H1 (cell line): ENCODE measurements at regions not wholly inside any gene's neighbourhood (a gene's known extent, or its start where the extent isn't known, plus 50 kb on each side); places are given as distances from the start of the nearest gene placed in this dataset.

Experiments
- CTCF ChIA-PET: fragments of 300-600 bp; sonication (Branson Sonifier 250); formaldehyde crosslinking; loops from one replicate; lab custom pipeline; 2021; ENCODE audit not compliant: partially characterized antibody; lab: Charles Lee
- POLR2A ChIA-PET: fragments of 300-600 bp; sonication (Branson Sonifier 250); formaldehyde crosslinking; loops from one replicate; lab custom pipeline; 2021; ENCODE audit warnings: inconsistent platforms; ENCODE audit not compliant: partially characterized antibody; lab: Charles Lee
- DNase-seq, 2 experiments: peaks; one replicate each; pipeline versions ENCODE4 v3.0.0 to v3.0.0-alpha.2; 2010 to 2022; ENCODE audit warnings: low spot score in 2 of 2, low read depth in 1 of 2, mixed read lengths in 1 of 2
- FAIRE-seq: peaks from 2 replicates; lab custom pipeline; 2011; peaks lifted over from hg19 to GRCh38; lab: Jason Lieb, UNC
- H2AFZ ChIP-seq: 2 replicates; pipeline ENCODE4 v1.8.1; 2012; ENCODE audit warnings: low read length, inconsistent platforms
- H2AK5ac ChIP-seq: 2 replicates; pipeline ENCODE4 v1.6.1; 2013; ENCODE audit warnings: low read depth, low read length
- H2BK120ac ChIP-seq: replicated peaks from 2 replicates; pipeline ENCODE3; 2013; ENCODE audit warnings: low read depth, low read length, inconsistent platforms
- H2BK12ac ChIP-seq: 2 replicates; pipeline ENCODE4 v1.6.1; 2013; ENCODE audit warnings: low read depth, low read length
- H2BK15ac ChIP-seq: 2 replicates; pipeline ENCODE4 v1.6.1; 2013; ENCODE audit warnings: low read length
- H2BK20ac ChIP-seq: 2 replicates; pipeline ENCODE4 v1.6.1; 2013; ENCODE audit warnings: low read length
- H2BK5ac ChIP-seq: 2 replicates; pipeline ENCODE4 v1.6.1; 2013; ENCODE audit warnings: low read depth, low read length
- H3K14ac ChIP-seq: 2 replicates; pipeline ENCODE4 v1.6.1; 2013; ENCODE audit warnings: inconsistent platforms; ENCODE audit not compliant: insufficient read length
- H3K18ac ChIP-seq: 2 replicates; pipeline ENCODE4 v1.6.1; 2013; ENCODE audit warnings: low read length; ENCODE audit errors: extremely low read depth
- H3K23ac ChIP-seq: 2 replicates; pipeline ENCODE4 v1.6.1; 2013; ENCODE audit warnings: inconsistent platforms; ENCODE audit not compliant: insufficient read length
- H3K23me2 ChIP-seq: 2 replicates; pipeline ENCODE4 v1.6.1; 2013; ENCODE audit warnings: low read depth, low read length
- H3K27ac ChIP-seq: 2 replicates; pipeline ENCODE4 v1.6.1; 2011; ENCODE audit warnings: low read depth, low read length, inconsistent platforms
- H3K27me3 ChIP-seq, 4 experiments: replicated peaks in 1 of 4; 1 replicate in 1 of 4; 2 replicates in 3 of 4; pipeline versions ENCODE4 v1.6.1 to v1.8.1; 2011 to 2013; ENCODE audit warnings: low read length in 3 of 4, mild to moderate bottlenecking in 3 of 4, inconsistent platforms in 2 of 4, mixed read lengths in 2 of 4, moderate library complexity in 1 of 4; ENCODE audit not compliant: control insufficient read depth in 3 of 4, insufficient read depth in 3 of 4; ENCODE audit errors: extremely low read depth in 1 of 4
- H3K36me3 ChIP-seq, 4 experiments: 2 replicates each; pipeline versions ENCODE4 v1.6.1 to v1.8.1; 2011 to 2013; ENCODE audit warnings: mild to moderate bottlenecking in 4 of 4, low read length in 3 of 4, moderate library complexity in 2 of 4, control low read depth in 1 of 4, inconsistent platforms in 1 of 4; ENCODE audit not compliant: insufficient read depth in 4 of 4, control insufficient read depth in 2 of 4
- H3K4ac ChIP-seq: replicated peaks from 2 replicates; pipeline ENCODE3; 2013; ENCODE audit warnings: low read length, low read depth, mixed read lengths, inconsistent platforms; ENCODE audit not compliant: insufficient read length
- H3K4me1 ChIP-seq, 4 experiments: replicated peaks in 1 of 4; 1 replicate in 1 of 4; 2 replicates in 3 of 4; pipeline versions ENCODE4 v1.6.1 to v1.8.1; 2011 to 2013; ENCODE audit warnings: low read length in 3 of 4, inconsistent platforms in 2 of 4, mixed read lengths in 1 of 4; ENCODE audit not compliant: insufficient read depth in 4 of 4, control insufficient read depth in 3 of 4
- H3K4me2 ChIP-seq, 2 experiments: 2 replicates each; pipeline versions ENCODE4 v1.6.1 to v1.8.1; 2011 to 2013; ENCODE audit warnings: low read depth in 2 of 2, low read length in 2 of 2, control low read depth in 1 of 2, inconsistent platforms in 1 of 2, mild to moderate bottlenecking in 1 of 2; ENCODE audit not compliant: insufficient read depth in 1 of 2
- H3K4me3 ChIP-seq, 4 experiments: fragments of 200-600, 300-600 bp in 1 of 4; sonication (generic), shearing (Covaris generic), sonication (Bioruptor Twin) in 1 of 4; 2 replicates each; pipeline versions ENCODE4 v1.5.1 to v1.8.1; 2011 to 2016; ENCODE audit warnings: low read length in 4 of 4, low read depth in 3 of 4, control low read depth in 2 of 4, inconsistent platforms in 2 of 4, mild to moderate bottlenecking in 2 of 4, mixed read lengths in 1 of 4, moderate library complexity in 1 of 4; ENCODE audit not compliant: insufficient read depth in 2 of 4; ENCODE audit errors: extremely low read depth in 1 of 4
- H3K56ac ChIP-seq: replicated peaks from 2 replicates; pipeline ENCODE3; 2013; ENCODE audit warnings: low read depth, mild to moderate bottlenecking, mixed read lengths, low read length, inconsistent platforms; ENCODE audit not compliant: insufficient read length
- H3K79me1 ChIP-seq: 2 replicates; pipeline ENCODE4 v1.6.1; 2013; ENCODE audit warnings: low read depth, low read length, control low read depth
- H3K79me2 ChIP-seq, 2 experiments: 2 replicates each; pipeline versions ENCODE4 v1.6.1 to v1.8.1; 2012 to 2013; ENCODE audit warnings: low read length in 2 of 2, mild to moderate bottlenecking in 2 of 2, inconsistent platforms in 1 of 2; ENCODE audit not compliant: insufficient read depth in 2 of 2, control insufficient read depth in 1 of 2
- H3K9ac ChIP-seq, 4 experiments: replicated peaks in 1 of 4; 1 replicate in 1 of 4; 2 replicates in 3 of 4; pipeline versions ENCODE4 v1.6.1 to v1.8.1; 2011 to 2013; ENCODE audit warnings: low read depth in 3 of 4, low read length in 3 of 4, control low read depth in 2 of 4, mild to moderate bottlenecking in 2 of 4, moderate library complexity in 2 of 4, inconsistent platforms in 1 of 4; ENCODE audit errors: extremely low read depth in 1 of 4
- H3K9me3 ChIP-seq, 2 experiments: 2 replicates each; pipeline versions ENCODE4 v1.6.1 to v1.8.1; 2012 to 2013; ENCODE audit warnings: mild to moderate bottlenecking in 2 of 2, moderate library complexity in 2 of 2, control low read depth in 1 of 2, inconsistent platforms in 1 of 2, low read depth in 1 of 2, low read length in 1 of 2, mixed read lengths in 1 of 2; ENCODE audit not compliant: insufficient read depth in 2 of 2
- H4K20me1 ChIP-seq, 2 experiments: replicated peaks in 1 of 2; 2 replicates each; pipeline versions ENCODE3 to v1.8.1; 2011 to 2013; ENCODE audit warnings: inconsistent platforms in 2 of 2, low read length in 2 of 2, mild to moderate bottlenecking in 1 of 2; ENCODE audit not compliant: insufficient read depth in 2 of 2, control insufficient read depth in 1 of 2
- H4K5ac ChIP-seq: 2 replicates; pipeline ENCODE4 v1.6.1; 2013; ENCODE audit warnings: low read length, low read depth, mixed read lengths, inconsistent platforms; ENCODE audit not compliant: insufficient read length
- H4K8ac ChIP-seq: 2 replicates; pipeline ENCODE4 v1.8.0; 2013; ENCODE audit warnings: mild to moderate bottlenecking, moderate library complexity, low read length, inconsistent platforms; ENCODE audit not compliant: insufficient read depth; ENCODE audit errors: extremely low read depth
- H4K91ac ChIP-seq: replicated peaks from 2 replicates; pipeline ENCODE3; 2013; ENCODE audit warnings: low read length, mixed read lengths, inconsistent platforms; ENCODE audit not compliant: insufficient read length
- ASH2L ChIP-seq: fragments of 200-600, 300-600 bp; sonication (generic); IDR thresholded peaks from one replicate; pipeline ENCODE4 v1.7.1; 2017; ENCODE audit warnings: low read length
- POU5F1 ChIP-seq: IDR thresholded peaks from 2 replicates; pipeline ENCODE4 v1.6.1; 2011; ENCODE audit warnings: low read depth, mild to moderate bottlenecking, low read length, moderate library complexity
- RXRA ChIP-seq: IDR thresholded peaks from 2 replicates; pipeline ENCODE4 v1.6.1; 2011; ENCODE audit warnings: low read depth, mild to moderate bottlenecking, low read length, moderate library complexity; ENCODE audit not compliant: insufficient read depth
- SIN3A ChIP-seq, 2 experiments: IDR thresholded peaks in 1 of 2; conservative IDR thresholded peaks in 1 of 2; 2 replicates each; pipeline ENCODE4 v1.6.1; 2011 to 2012; ENCODE audit warnings: low read length in 2 of 2, improper control_type of control experiment in 1 of 2, low read depth in 1 of 2, mild to moderate bottlenecking in 1 of 2
- SP1 ChIP-seq: IDR thresholded peaks from 2 replicates; pipeline ENCODE4 v1.6.1; 2011; ENCODE audit warnings: low read depth, low read length
- TAF7 ChIP-seq: optimal IDR thresholded peaks from 2 replicates; pipeline ENCODE3; 2011; ENCODE audit warnings: low read depth, mild to moderate bottlenecking, inconsistent platforms, low read length, moderate library complexity, borderline replicate concordance
- TEAD4 ChIP-seq: IDR thresholded peaks from 2 replicates; pipeline ENCODE4 v1.6.1; 2012; ENCODE audit warnings: low read depth, low read length, inconsistent platforms, mixed read lengths

DNA sequence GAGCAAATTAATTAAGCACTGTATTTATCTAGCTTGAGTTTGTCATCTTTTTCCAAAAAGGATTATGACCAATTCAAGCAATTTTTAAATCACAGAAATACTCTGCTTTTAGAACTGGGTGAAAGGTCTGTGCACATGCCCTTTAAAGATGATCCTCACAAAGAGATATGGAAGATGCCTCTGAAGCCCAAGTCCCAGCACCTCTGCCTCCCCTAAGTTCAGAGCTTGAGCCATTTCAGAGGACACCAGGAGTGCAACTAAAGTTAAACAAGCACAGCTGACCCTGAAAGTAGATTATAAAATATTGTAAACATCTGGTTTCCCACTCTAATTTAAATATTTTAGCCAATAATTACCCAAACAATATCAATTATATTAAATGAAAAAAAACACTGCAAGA lies 139.5 kb upstream of the BEND6 start:
- ChIA-PET POLR2A (interaction anchor here (1.0 to 1.2 kb wide), 2 partner anchors 9 to 26 kb away, joined by 3 to 4 read pairs; no protein-coding TSS in a partner anchor), CTCF (interaction anchor here (0.7 to 2.0 kb wide), 4 partner anchors 36 to 58 kb away, joined by 3 to 9 read pairs (median 4); no protein-coding TSS in a partner anchor)
- Histone ChIP-seq H3K79me1 (no peaks in the 10 kb centered on the region), H3K79me2 (peaks cover 0 to 94% of the 10 kb centered on the region in 2 experiments; a peak in 3 of 4 replicates), H3K4me2 (no peak overlapping the region), H3K4me1 (no peaks in the 10 kb centered on the region; a peak in 1 of 7 replicates), H4K8ac (no peak overlapping the region), H3K14ac (no peak overlapping the region), H2AK5ac (no peak overlapping the region), H3K23ac (no peak overlapping the region), H2BK120ac (no peak overlapping the region), H3K18ac (no peak overlapping the region), H3K36me3 (no peaks in the 10 kb centered on the region), H3K4me3 (no peak overlapping the region), H3K27ac (no peak overlapping the region), H4K5ac (no peak overlapping the region), H3K23me2 (no peaks in the 10 kb centered on the region), H2BK20ac (no peak overlapping the region), H3K27me3 (no peaks in the 10 kb centered on the region), H2AFZ (no peak overlapping the region), H2BK5ac (no peak overlapping the region), H3K4ac (no peak overlapping the region), H3K9ac (no peak overlapping the region), H3K56ac (no peak overlapping the region), H4K20me1 (peaks cover 0 to 3% of the 10 kb centered on the region in 2 experiments), H3K9me3 (no peaks in the 10 kb centered on the region), H4K91ac (no peak overlapping the region), H2BK15ac (no peak overlapping the region), H2BK12ac (no peak overlapping the region)
- no peak for FAIRE-seq
- DNase-seq, result no peak
- no peak for TF ChIP-seq SP1
- TF ChIP-seq TEAD4, result no peak
- no peak for TF ChIP-seq POU5F1
- TF ChIP-seq SIN3A (conservative IDR thresholded peaks at IDR 0.05 in 1 of 2, IDR thresholded peaks at IDR 0.05 in 1 of 2; ENCODE audit: low read depth in 1 of 2, low read length in 2 of 2), result no peak
- TF ChIP-seq TAF7, result no peak
- TF ChIP-seq ASH2L, result no peak
- TF ChIP-seq RXRA, result no peak
